ENCODE measurements at regions not wholly inside any gene's neighbourhood (a gene's known extent, or its start where the extent isn't known, plus 50 kb on each side); places are given as distances from the start of the nearest gene placed in this dataset.

GRCh38 chr1:105072446-105072845, 1322.7 kb downstream of the AMY1C start:
- H3K4me1 ChIP-seq (ENCODE audit: insufficient read depth, low read length): no peaks in the 10 kb centered on the region
- H3K23me2 ChIP-seq (ENCODE audit: insufficient read length, low read depth, low read length, poor library complexity, severe bottlenecking): no peaks in the 10 kb centered on the region
- no peak for TF ChIP-seq CTCF (conservative IDR thresholded peaks at IDR 0.05)
- H2BK15ac ChIP-seq (ENCODE audit: low read depth, low read length): no peak overlapping the region
- H2AFZ ChIP-seq (ENCODE audit: low read length): no peak overlapping the region
- H3T11ph ChIP-seq (ENCODE audit: low read length): no peak overlapping the region
- H3K23ac ChIP-seq (ENCODE audit: insufficient read length, low read depth, low read length): no peak overlapping the region
- peaks cover 1% of the 10 kb centered on the region; the same call in 1 of the 2 replicates for H3K27me3 Mint-ChIP-seq (ENCODE audit: low read depth)
- no peak for DNase-seq
- no peak overlapping the region for H3K56ac ChIP-seq (ENCODE audit: insufficient read length, low read depth, low read length)
- no peaks in the 10 kb centered on the region for H4K20me1 ChIP-seq (ENCODE audit: control insufficient read depth, insufficient read depth, insufficient read length)
- H3K9me3 Mint-ChIP-seq: peaks cover 5 to 10% of the 10 kb centered on the region in 2 experiments; a peak in 3 of 5 replicates
- H2BK120ac ChIP-seq (ENCODE audit: low read depth, low read length, poor library complexity, severe bottlenecking): no peak overlapping the region
- no peak overlapping the region for H3K14ac ChIP-seq (ENCODE audit: insufficient read depth, low read length)
- H2BK5ac ChIP-seq (ENCODE audit: insufficient read length, low read length): no peak overlapping the region
- H2AK5ac ChIP-seq (ENCODE audit: insufficient read length, low read length): no peak overlapping the region
- H3K4me2 ChIP-seq (ENCODE audit: insufficient read depth, insufficient read length, low read length): no peak overlapping the region
- no peak overlapping the region for H4K5ac ChIP-seq (ENCODE audit: insufficient read length, low read depth, low read length)
- H3K27ac ChIP-seq (ENCODE audit: insufficient read length, low read depth, low read length): no peak overlapping the region
- no peaks in the 10 kb centered on the region for H3K79me2 ChIP-seq (ENCODE audit: insufficient read depth, low read length)
- no peak overlapping the region for H3K18ac ChIP-seq (ENCODE audit: insufficient read length, low read depth, low read length)
- H3K4me3 Mint-ChIP-seq: no peak overlapping the region
- no peaks in the 10 kb centered on the region for H3K79me1 ChIP-seq (ENCODE audit: insufficient read depth, low read depth, low read length, poor library complexity, severe bottlenecking)
- H2BK12ac ChIP-seq (ENCODE audit: insufficient read length, low read depth, low read length): no peak overlapping the region
- H3K27ac Mint-ChIP-seq: no peak overlapping the region
- H3K9ac ChIP-seq (ENCODE audit: extremely low read depth, insufficient read length, low read length): no peak overlapping the region
- no peaks in the 10 kb centered on the region for H3K9me3 ChIP-seq (ENCODE audit: control insufficient read depth, low read depth, low read length)
- H4K91ac ChIP-seq (ENCODE audit: insufficient read length, low read depth, low read length): no peak overlapping the region
- H4K8ac ChIP-seq (replicated peaks; ENCODE audit: insufficient read length, low read depth, low read length): no peak overlapping the region
- no peaks in the 10 kb centered on the region for H3K27me3 ChIP-seq (ENCODE audit: insufficient read depth, low read length)
- no peak overlapping the region for H2BK20ac ChIP-seq (ENCODE audit: low read depth, low read length, poor library complexity, severe bottlenecking)
- H3K4ac ChIP-seq (ENCODE audit: low read depth, low read length): no peak overlapping the region
- no peaks in the 10 kb centered on the region for H3K4me1 Mint-ChIP-seq
- no CpG with 5 or more reads among the region's 3 CpGs for WGBS (ENCODE audit: extremely low coverage, insufficient read length, low lambda C conversion rate)
- peaks cover 0 to under 1% (median 0%) of the 10 kb centered on the region in 3 experiments; a peak in 1 of 7 replicates for H3K36me3 Mint-ChIP-seq (ENCODE audit: insufficient read depth in 1 of 3, low read depth in 3 of 3)

All from H9 (cell line).